Smooth muscle cell (in vitro differentiated cells): ENCODE measurements at regions not wholly inside any gene's neighbourhood (a gene's known extent, or its start where the extent isn't known, plus 50 kb on each side); places are given as distances from the start of the nearest gene placed in this dataset.
A peak's percentile ranks its signal among the peaks of the same experiment; 100 is the strongest.
"Not testable (repeated sequence)": the region's sequence is repeated elsewhere in the genome, so short reads cannot be mapped to it uniquely, and the experiment has no call there.

ENCODE experiments used
- DNase-seq: peaks from one replicate; lab custom pipeline; 2025; ENCODE audit not compliant: unreplicated experiment; lab: John Stamatoyannopoulos, UW
- H2AFZ ChIP-seq: fragments of 200-600 bp; sonication (generic); 2 replicates; pipeline ENCODE4 v1.6.0; 2016; ENCODE audit warnings: antibody characterized with exemption, low read depth, mild to moderate bottlenecking
- H3F3A ChIP-seq: fragments of 200-600 bp; sonication (generic); 2 replicates; pipeline ENCODE4 v1.6.0; 2017; ENCODE audit warnings: antibody characterized with exemption, low read depth
- H3K27ac ChIP-seq: fragments of 200-600 bp; sonication (generic); 2 replicates; pipeline ENCODE4 v1.5.1; 2016; ENCODE audit warnings: low read depth, mild to moderate bottlenecking
- H3K27me3 ChIP-seq: fragments of 200-600 bp; sonication (generic); 2 replicates; pipeline ENCODE4 v1.6.1; 2016; ENCODE audit warnings: low read depth, mild to moderate bottlenecking
- H3K36me3 ChIP-seq: fragments of 200-600 bp; sonication (generic); 2 replicates; pipeline ENCODE4 v1.5.1; 2016; ENCODE audit warnings: low read depth
- H3K4me1 ChIP-seq: fragments of 200-600 bp; sonication (generic); 2 replicates; pipeline ENCODE4 v1.5.1; 2016; ENCODE audit warnings: low read depth
- H3K4me2 ChIP-seq: fragments of 200-600 bp; sonication (generic); 2 replicates; pipeline ENCODE4 v1.6.0; 2016; ENCODE audit warnings: mild to moderate bottlenecking
- H3K4me3 ChIP-seq: fragments of 200-600 bp; sonication (generic); 2 replicates; pipeline ENCODE4 v1.5.1; 2016; ENCODE audit warnings: mild to moderate bottlenecking
- H3K79me2 ChIP-seq: fragments of 200-600 bp; sonication (generic); 2 replicates; pipeline ENCODE4 v1.6.0; 2016; ENCODE audit warnings: low read depth, mild to moderate bottlenecking
- H3K9ac ChIP-seq: fragments of 200-600 bp; sonication (generic); 2 replicates; pipeline ENCODE4 v1.6.0; 2016; ENCODE audit warnings: low read depth
- H3K9me3 ChIP-seq: fragments of 200-600 bp; sonication (generic); replicated peaks from 2 replicates; pipeline ENCODE4 v1.5.1; 2016; ENCODE audit warnings: low read depth
- H4K20me1 ChIP-seq: fragments of 200-600 bp; sonication (generic); 2 replicates; pipeline ENCODE4 v1.6.0; 2016; ENCODE audit warnings: low read depth
- WGBS: methylation state at CpG from one replicate; pipeline ENCODE4 v1.1.7; 2016; ENCODE audit warnings: low lambda C conversion rate; 5-methylcytosine and 5-hydroxymethylcytosine counted together
- TF ChIP-seq, protein P1 (sequence below): fragments of 200-600 bp; sonication (generic); IDR thresholded peaks from 2 replicates; pipeline ENCODE4 v1.5.1; 2017; ENCODE audit warnings: borderline replicate concordance, mild to moderate bottlenecking, antibody characterized with exemption; ENCODE audit not compliant: insufficient read depth, poor library complexity, severe bottlenecking

DNA sequence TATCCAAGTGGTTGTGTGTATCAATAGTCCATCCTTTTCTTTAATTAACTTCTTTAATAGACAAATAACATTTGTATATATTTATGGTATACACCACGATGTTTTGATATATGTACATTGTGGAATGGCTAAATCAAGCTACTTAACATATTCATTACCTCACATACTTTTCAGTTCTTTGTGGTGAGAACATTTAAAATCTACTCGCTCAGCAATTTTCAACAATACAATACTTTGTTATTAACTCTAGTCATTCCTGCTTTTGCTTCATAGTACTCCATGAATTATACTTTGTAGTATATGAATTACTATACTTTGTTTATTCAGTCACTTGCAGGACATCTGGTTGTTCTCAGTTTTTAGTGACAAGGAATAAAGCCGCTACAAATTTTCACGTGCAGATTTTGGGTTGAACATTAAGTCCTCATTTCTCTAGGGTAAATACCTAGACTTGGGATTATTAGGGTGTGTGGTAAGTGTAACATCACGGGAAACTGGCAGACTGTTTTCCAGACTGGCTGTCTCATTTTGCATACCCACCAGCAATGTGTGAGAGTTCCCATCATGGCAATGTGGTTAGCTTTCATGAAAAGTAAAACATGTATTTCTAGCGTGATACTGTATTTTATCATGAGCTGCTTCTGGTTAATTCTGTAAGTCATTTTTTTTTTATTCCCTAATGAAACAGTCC lies 354.4 kb upstream of the WWC1 start:
- Histone ChIP-seq H3K4me1 (peaks cover 3% of the 10 kb centered on the region), H3K4me2 (peak overlapping the region; percentile 16), H3K4me3 (no peak overlapping the region), H3K9ac (no peak overlapping the region), H3K79me2 (no peaks in the 10 kb centered on the region), H3F3A (no peaks in the 10 kb centered on the region), H3K27ac (no peak overlapping the region), H3K9me3 (no peaks in the 10 kb centered on the region), H4K20me1 (no peaks in the 10 kb centered on the region), H3K27me3 (no peaks in the 10 kb centered on the region), H2AFZ (no peak overlapping the region), H3K36me3 (no peaks in the 10 kb centered on the region)
- 74% methylated on average over 6 of the region's 6 CpGs for WGBS
- TF ChIP-seq, protein P1, sequence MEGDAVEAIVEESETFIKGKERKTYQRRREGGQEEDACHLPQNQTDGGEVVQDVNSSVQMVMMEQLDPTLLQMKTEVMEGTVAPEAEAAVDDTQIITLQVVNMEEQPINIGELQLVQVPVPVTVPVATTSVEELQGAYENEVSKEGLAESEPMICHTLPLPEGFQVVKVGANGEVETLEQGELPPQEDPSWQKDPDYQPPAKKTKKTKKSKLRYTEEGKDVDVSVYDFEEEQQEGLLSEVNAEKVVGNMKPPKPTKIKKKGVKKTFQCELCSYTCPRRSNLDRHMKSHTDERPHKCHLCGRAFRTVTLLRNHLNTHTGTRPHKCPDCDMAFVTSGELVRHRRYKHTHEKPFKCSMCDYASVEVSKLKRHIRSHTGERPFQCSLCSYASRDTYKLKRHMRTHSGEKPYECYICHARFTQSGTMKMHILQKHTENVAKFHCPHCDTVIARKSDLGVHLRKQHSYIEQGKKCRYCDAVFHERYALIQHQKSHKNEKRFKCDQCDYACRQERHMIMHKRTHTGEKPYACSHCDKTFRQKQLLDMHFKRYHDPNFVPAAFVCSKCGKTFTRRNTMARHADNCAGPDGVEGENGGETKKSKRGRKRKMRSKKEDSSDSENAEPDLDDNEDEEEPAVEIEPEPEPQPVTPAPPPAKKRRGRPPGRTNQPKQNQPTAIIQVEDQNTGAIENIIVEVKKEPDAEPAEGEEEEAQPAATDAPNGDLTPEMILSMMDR = no peak
- DNase-seq = no peak

DNA sequence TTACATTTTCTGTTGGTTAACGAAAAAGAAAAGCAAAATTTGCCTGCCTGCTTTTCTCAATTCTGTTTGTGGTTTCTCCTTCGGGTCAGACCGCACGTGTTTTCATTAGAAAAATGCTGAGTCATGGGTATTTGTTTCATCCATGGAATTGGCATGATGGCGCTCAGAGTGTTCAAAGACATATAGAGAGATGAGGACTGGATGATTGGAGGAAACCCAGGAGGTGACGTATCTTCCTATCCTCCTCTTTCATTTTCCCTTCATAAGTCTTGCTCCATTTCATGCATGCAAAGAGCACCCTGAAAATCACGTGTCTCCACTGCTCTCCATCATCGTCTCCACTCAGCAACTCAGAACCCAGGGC lies 353.8 kb upstream of the WWC1 start:
- 64% methylated on average over 8 of the region's 8 CpGs for WGBS
- Histone ChIP-seq H3K27me3 (no peaks in the 10 kb centered on the region), H3K4me1 (peaks cover 3% of the 10 kb centered on the region), H3K4me3 (no peak overlapping the region), H3K9ac (no peak overlapping the region), H4K20me1 (no peaks in the 10 kb centered on the region), H2AFZ (no peak overlapping the region), H3K79me2 (no peaks in the 10 kb centered on the region), H3F3A (no peaks in the 10 kb centered on the region), H3K27ac (no peak overlapping the region), H3K4me2 (peak overlapping the region; percentile 16), H3K36me3 (no peaks in the 10 kb centered on the region), H3K9me3 (no peaks in the 10 kb centered on the region)
- TF ChIP-seq, protein P1 = no peak
- no peak for DNase-seq

DNA sequence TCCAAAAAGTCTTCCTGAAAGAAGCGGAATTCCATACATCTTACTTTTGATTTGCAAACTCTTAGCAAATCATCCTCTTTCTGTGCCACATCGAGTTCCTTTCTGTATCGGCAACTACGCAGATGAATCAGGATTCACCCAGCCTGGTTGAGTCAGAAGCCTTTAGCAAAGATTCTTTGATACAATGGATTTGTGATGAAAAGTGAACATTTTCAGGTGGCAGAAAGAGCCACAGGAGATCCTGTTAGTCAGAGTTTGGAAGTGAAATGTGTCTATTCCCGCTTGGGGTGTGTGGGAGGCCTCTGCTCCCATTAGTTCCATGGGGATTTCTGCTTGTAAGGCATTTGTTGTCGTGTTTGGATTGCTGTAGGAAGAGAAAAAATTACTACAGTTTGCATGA lies 351.8 kb upstream of the WWC1 start:
- no peak overlapping the region for H3K9ac ChIP-seq
- no peak for DNase-seq
- TF ChIP-seq, protein P1 = no peak
- peak overlapping the region; percentile 31 for H2AFZ ChIP-seq
- no peaks in the 10 kb centered on the region for H3K4me1 ChIP-seq
- no peak overlapping the region for H3K4me3 ChIP-seq
- no peak overlapping the region for H3K4me2 ChIP-seq
- no peak overlapping the region for H3K27ac ChIP-seq
- 75% methylated on average over 6 of the region's 6 CpGs for WGBS
- no peaks in the 10 kb centered on the region for H3K79me2 ChIP-seq
- peaks cover 6% of the 10 kb centered on the region for H3F3A ChIP-seq
- H4K20me1 ChIP-seq = no peaks in the 10 kb centered on the region
- H3K9me3 ChIP-seq = no peaks in the 10 kb centered on the region
- H3K27me3 ChIP-seq = no peaks in the 10 kb centered on the region
- no peaks in the 10 kb centered on the region for H3K36me3 ChIP-seq

DNA sequence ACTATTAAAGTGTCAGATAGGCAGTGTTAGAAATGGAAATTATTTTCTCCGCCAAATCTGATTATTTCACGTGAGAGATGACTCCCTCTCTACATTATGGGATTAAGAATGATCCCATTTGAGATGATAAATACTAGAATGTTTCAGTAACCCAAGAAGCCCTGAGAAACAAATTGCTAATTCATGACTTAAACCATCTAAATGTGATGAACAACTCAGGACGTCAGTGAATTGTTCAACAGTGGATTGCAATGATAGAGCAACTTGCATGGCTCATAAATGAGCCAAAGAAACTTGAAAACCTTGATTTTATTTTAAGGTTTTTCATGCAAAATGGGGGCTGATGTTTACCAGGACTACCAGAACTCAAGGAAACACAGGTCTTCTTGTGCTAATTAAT lies 350.5 kb upstream of the WWC1 start:
- no peak overlapping the region for H3K4me3 ChIP-seq
- no peak overlapping the region for H3K9ac ChIP-seq
- no peaks in the 10 kb centered on the region for H3K79me2 ChIP-seq
- 62% methylated on average over 3 of the region's 3 CpGs for WGBS
- no peaks in the 10 kb centered on the region for H3K4me1 ChIP-seq
- H3K27ac ChIP-seq = no peak overlapping the region
- no peaks in the 10 kb centered on the region for H4K20me1 ChIP-seq
- no peak overlapping the region for H2AFZ ChIP-seq
- H3K36me3 ChIP-seq = no peaks in the 10 kb centered on the region
- DNase-seq = no peak
- no peaks in the 10 kb centered on the region for H3K27me3 ChIP-seq
- no peak overlapping the region for H3K4me2 ChIP-seq
- no peaks in the 10 kb centered on the region for H3K9me3 ChIP-seq
- H3F3A ChIP-seq = peaks cover 10% of the 10 kb centered on the region
- TF ChIP-seq, protein P1 = no peak

DNA sequence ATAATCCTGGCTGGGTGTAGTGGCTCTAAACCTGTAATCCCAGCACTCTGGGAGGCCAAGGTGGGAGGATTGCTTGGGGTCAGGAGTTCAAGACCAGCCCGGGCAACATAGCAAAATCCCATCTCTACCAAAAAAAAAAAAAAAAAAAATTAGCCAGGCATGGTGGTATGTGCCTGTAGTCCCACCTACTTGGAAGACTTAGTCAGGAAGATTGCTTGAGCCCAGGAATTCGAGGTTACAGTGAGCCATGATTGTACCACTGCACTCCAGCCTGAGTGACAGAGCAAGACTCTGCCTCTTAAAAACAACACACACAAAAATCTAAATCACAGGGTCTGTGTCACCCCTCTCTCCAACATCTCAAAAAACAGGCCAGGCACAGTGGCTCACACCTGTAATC lies 349.9 kb upstream of the WWC1 start:
- H3K4me1 ChIP-seq, H2AFZ ChIP-seq, H3K4me2 ChIP-seq, H3K36me3 ChIP-seq, H3K4me3 ChIP-seq, DNase-seq, H3K9ac ChIP-seq, H3K79me2 ChIP-seq, H3K9me3 ChIP-seq, H3K27me3 ChIP-seq, H3K27ac ChIP-seq, H4K20me1 ChIP-seq: not testable (repeated sequence)
- H3F3A ChIP-seq = peaks cover 14% of the 10 kb centered on the region
- WGBS = 87% methylated on average over 2 of the region's 2 CpGs
